NCI-H82 treated with DMSO at 0.1 percent for 48 hours (cell line): ENCODE measurements at regions not wholly inside any gene's neighbourhood (a gene's known extent, or its start where the extent isn't known, plus 50 kb on each side); places are given as distances from the start of the nearest gene placed in this dataset.

Experiments used
- DNase-seq: peaks from one replicate; lab custom pipeline; 2025; ENCODE audit not compliant: unreplicated experiment; lab: John Stamatoyannopoulos, UW

- no peak for DNase-seq
Measured at GRCh38 chr15:31550211-31550977, 223.8 kb downstream of the KLF13 start.

GRCh38 chr15:31551323-31551722 is 224.7 kb downstream of the KLF13 start:
- DNase-seq = no peak

GRCh38 chr15:31552482-31553099 is 226.0 kb downstream of the KLF13 start:
- DNase-seq = no peak

GRCh38 chr15:31554261-31554660 is 227.6 kb downstream of the KLF13 start:
- no peak for DNase-seq

GRCh38 chr15:31555022-31555421 is 228.4 kb downstream of the KLF13 start:
- no peak for DNase-seq

GRCh38 chr15:31556494-31557150 is 230.0 kb downstream of the KLF13 start:
- DNase-seq = no peak

GRCh38 chr15:31557899-31558298 is 231.3 kb downstream of the KLF13 start:
- DNase-seq = no peak

GRCh38 chr15:31558840-31559239 is 232.2 kb downstream of the KLF13 start:
- no peak for DNase-seq

GRCh38 chr15:31559786-31560185 is 233.2 kb downstream of the KLF13 start:
- no peak for DNase-seq

GRCh38 chr15:31560643-31561042 is 234.0 kb downstream of the KLF13 start:
- no peak for DNase-seq

GRCh38 chr15:31561156-31561555 is 234.5 kb downstream of the KLF13 start:
- no peak for DNase-seq

- no peak for DNase-seq
Measured at GRCh38 chr15:31563001-31563400, 236.4 kb downstream of the KLF13 start.

- DNase-seq = no peak
Measured at GRCh38 chr15:31563421-31563820, 236.8 kb downstream of the KLF13 start.

- no peak for DNase-seq
Measured at GRCh38 chr15:31567861-31568260, 241.2 kb downstream of the KLF13 start.

- DNase-seq = no peak
Measured at GRCh38 chr15:31569836-31570235, 243.2 kb downstream of the KLF13 start.

GRCh38 chr15:31570591-31570990 is 244.0 kb downstream of the KLF13 start:
- DNase-seq = no peak

GRCh38 chr15:31571676-31572075 is 245.0 kb downstream of the KLF13 start:
- DNase-seq = no peak

GRCh38 chr15:31573759-31574158 is 247.1 kb downstream of the KLF13 start:
- no peak for DNase-seq

GRCh38 chr15:31574766-31575165 is 248.1 kb downstream of the KLF13 start:
- DNase-seq = no peak

- no peak for DNase-seq
Measured at GRCh38 chr15:31577108-31577507, 250.5 kb downstream of the KLF13 start.

GRCh38 chr15:31579282-31579681 is 252.6 kb downstream of the KLF13 start:
- DNase-seq = no peak

- DNase-seq = no peak
Measured at GRCh38 chr15:31579976-31580375, 253.3 kb downstream of the KLF13 start.
